GM18873 (cell line): ENCODE measurements at regions not wholly inside any gene's neighbourhood (a gene's known extent, or its start where the extent isn't known, plus 50 kb on each side); places are given as distances from the start of the nearest gene placed in this dataset.
"Not testable (repeated sequence)": the region's sequence is repeated elsewhere in the genome, so short reads cannot be mapped to it uniquely, and the experiment has no call there.

Experiments used
- ATAC-seq: cut with Tn5 transposase; IDR thresholded peaks from one replicate; pipeline ENCODE4 v1.9.1; 2021; ENCODE audit warnings: mild to moderate bottlenecking, moderate library complexity, moderate number of reproducible peaks; ENCODE audit not compliant: unreplicated experiment, low FRiP score

- no peak for ATAC-seq
These were observed 180.8 kb downstream of the PYDC2 start for GRCh38 chr3:191641789-191642188.

- no peak for ATAC-seq
These were observed 183.3 kb downstream of the PYDC2 start for GRCh38 chr3:191644291-191644690.

- no peak for ATAC-seq
These were observed 185.3 kb downstream of the PYDC2 start for GRCh38 chr3:191646242-191646641.

- no peak for ATAC-seq
These were observed 187.8 kb downstream of the PYDC2 start for GRCh38 chr3:191648787-191649186.

GRCh38 chr3:191649626-191650025, 188.7 kb downstream of the PYDC2 start:
- no peak for ATAC-seq

GRCh38 chr3:191658781-191659419, 197.9 kb downstream of the PYDC2 start:
- ATAC-seq = not testable (repeated sequence)

- ATAC-seq = not testable (repeated sequence)
These were observed 201.2 kb downstream of the PYDC2 start for GRCh38 chr3:191662150-191662549.

GRCh38 chr3:191680989-191681597, 220.1 kb downstream of the PYDC2 start:
- no peak for ATAC-seq

- no peak for ATAC-seq
These were observed 222.0 kb downstream of the PYDC2 start for GRCh38 chr3:191682961-191683360.

- ATAC-seq = no peak
These were observed 225.7 kb downstream of the PYDC2 start for GRCh38 chr3:191686626-191687025.

GRCh38 chr3:191688756-191689433, 227.9 kb downstream of the PYDC2 start:
- ATAC-seq = no peak

- not testable (repeated sequence) for ATAC-seq
These were observed 230.2 kb downstream of the PYDC2 start for GRCh38 chr3:191691184-191691583.

- ATAC-seq = no peak
These were observed 234.3 kb downstream of the PYDC2 start for GRCh38 chr3:191695131-191695814.

GRCh38 chr3:191695815-191696153, 234.8 kb downstream of the PYDC2 start:
- ATAC-seq = no peak

- no peak for ATAC-seq
These were observed 235.4 kb downstream of the PYDC2 start for GRCh38 chr3:191696348-191696747.

- no peak for ATAC-seq
These were observed 238.6 kb downstream of the PYDC2 start for GRCh38 chr3:191699546-191699945.

GRCh38 chr3:191702121-191702520, 241.2 kb downstream of the PYDC2 start:
- no peak for ATAC-seq

- no peak for ATAC-seq
These were observed 246.9 kb downstream of the PYDC2 start for GRCh38 chr3:191707817-191708216.

- ATAC-seq = no peak
These were observed 254.6 kb downstream of the PYDC2 start for GRCh38 chr3:191715585-191715984.

- no peak for ATAC-seq
These were observed 260.5 kb downstream of the PYDC2 start for GRCh38 chr3:191721390-191721861.

- no peak for ATAC-seq
These were observed 261.0 kb downstream of the PYDC2 start for GRCh38 chr3:191721990-191722389.
